ENCODE measurements at regions not wholly inside any gene's neighbourhood (a gene's known extent, or its start where the extent isn't known, plus 50 kb on each side); places are given as distances from the start of the nearest gene placed in this dataset.

DNA sequence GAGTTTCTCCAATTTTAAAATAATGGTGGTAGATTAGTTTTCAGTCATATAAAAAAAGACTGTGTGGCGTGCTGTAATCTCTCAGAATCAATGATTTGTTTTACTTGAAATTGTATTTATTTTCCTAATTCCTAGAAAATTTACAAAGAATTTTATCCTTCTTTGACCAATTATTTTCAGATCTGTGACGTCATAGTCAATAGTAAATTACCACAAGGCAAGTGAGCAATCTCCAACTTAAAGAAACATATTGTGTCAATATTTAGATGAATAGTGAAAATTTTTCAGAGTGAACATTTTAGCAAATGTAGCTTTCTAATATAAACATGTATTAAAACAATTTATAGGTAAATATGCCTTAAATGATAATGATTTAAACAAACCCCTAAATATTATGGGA lies 829.6 kb downstream of the CDY2B start:
- DNase-seq: no peak
- Histone ChIP-seq H3K9me3 (no peaks in the 10 kb centered on the region), H3K27ac (no peak overlapping the region), H3K4me1 (no peaks in the 10 kb centered on the region), H3K27me3 (no peaks in the 10 kb centered on the region), H3K36me3 (no peaks in the 10 kb centered on the region), H3K4me3 (no peak overlapping the region)
- WGBS, 2 donors: 64% methylated on average over 2 of the region's 2 CpGs; no CpG with 5 or more reads in 1 of the 2 donors
- intact Hi-C loops (cut with DNase I): no loop called here
- no peak for TF ChIP-seq POLR2A (IDR thresholded peaks at IDR 0.05)
- TF ChIP-seq, protein P1, sequence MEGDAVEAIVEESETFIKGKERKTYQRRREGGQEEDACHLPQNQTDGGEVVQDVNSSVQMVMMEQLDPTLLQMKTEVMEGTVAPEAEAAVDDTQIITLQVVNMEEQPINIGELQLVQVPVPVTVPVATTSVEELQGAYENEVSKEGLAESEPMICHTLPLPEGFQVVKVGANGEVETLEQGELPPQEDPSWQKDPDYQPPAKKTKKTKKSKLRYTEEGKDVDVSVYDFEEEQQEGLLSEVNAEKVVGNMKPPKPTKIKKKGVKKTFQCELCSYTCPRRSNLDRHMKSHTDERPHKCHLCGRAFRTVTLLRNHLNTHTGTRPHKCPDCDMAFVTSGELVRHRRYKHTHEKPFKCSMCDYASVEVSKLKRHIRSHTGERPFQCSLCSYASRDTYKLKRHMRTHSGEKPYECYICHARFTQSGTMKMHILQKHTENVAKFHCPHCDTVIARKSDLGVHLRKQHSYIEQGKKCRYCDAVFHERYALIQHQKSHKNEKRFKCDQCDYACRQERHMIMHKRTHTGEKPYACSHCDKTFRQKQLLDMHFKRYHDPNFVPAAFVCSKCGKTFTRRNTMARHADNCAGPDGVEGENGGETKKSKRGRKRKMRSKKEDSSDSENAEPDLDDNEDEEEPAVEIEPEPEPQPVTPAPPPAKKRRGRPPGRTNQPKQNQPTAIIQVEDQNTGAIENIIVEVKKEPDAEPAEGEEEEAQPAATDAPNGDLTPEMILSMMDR (IDR thresholded peaks at IDR 0.05): no peak

DNA sequence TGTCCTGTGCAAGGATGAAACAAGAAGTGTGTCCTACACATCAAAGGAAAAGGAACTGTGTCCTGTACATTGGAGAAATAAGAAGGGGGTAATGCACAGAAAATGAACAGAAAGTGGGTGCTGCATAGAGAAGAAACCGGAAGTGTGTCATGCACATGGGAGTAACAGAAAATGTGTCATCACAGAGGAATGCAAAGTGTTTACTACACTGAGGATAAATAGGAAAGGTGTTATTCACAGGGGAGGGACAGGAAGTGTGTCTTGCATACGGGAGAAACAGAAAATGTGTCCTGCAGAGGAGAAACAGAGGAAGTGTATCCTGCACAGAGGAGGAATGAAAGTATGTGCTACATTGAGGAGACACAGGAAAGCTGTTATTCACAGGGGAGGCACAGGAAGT lies 834.9 kb downstream of the CDY2B start:
- no peak overlapping the region for H3K27ac ChIP-seq
- DNase-seq: no peak
- intact Hi-C loops (cut with DNase I): no loop called here
- TF ChIP-seq, protein P1 (IDR thresholded peaks at IDR 0.05): no peak
- H3K36me3 ChIP-seq: no peaks in the 10 kb centered on the region
- no peaks in the 10 kb centered on the region for H3K9me3 ChIP-seq
- H3K4me1 ChIP-seq: no peaks in the 10 kb centered on the region
- H3K4me3 ChIP-seq: no peak overlapping the region
- H3K27me3 ChIP-seq: no peaks in the 10 kb centered on the region
- 27% methylated on average over 2 of the region's 2 CpGs; no CpG with 5 or more reads in 1 of the 2 donors for WGBS, 2 donors

DNA sequence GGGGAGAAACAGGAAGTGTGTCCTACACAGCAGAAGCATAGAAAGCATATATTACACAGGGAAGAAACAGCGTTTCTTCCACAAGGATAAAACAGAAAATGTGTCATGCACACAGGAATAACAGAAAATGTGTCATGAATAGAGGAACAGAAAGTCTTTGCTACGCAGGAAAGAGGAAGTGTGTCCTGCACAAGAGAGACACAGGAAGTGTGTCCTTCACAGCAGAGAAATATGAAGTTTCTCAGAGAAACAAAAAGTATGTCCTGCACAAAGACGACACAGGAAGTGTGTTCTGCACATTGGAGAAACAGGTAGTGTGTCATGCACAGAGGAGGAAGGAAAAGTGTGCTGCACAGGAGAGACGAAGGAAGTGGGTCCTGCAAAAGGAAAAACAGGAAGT lies 835.3 kb downstream of the CDY2B start:
- H3K36me3 ChIP-seq: no peaks in the 10 kb centered on the region
- 57% methylated on average over 4 of the region's 4 CpGs; no CpG with 5 or more reads in 1 of the 2 donors for WGBS, 2 donors
- TF ChIP-seq POLR2A (IDR thresholded peaks at IDR 0.05): no peak
- TF ChIP-seq, protein P1 (IDR thresholded peaks at IDR 0.05): no peak

DNA sequence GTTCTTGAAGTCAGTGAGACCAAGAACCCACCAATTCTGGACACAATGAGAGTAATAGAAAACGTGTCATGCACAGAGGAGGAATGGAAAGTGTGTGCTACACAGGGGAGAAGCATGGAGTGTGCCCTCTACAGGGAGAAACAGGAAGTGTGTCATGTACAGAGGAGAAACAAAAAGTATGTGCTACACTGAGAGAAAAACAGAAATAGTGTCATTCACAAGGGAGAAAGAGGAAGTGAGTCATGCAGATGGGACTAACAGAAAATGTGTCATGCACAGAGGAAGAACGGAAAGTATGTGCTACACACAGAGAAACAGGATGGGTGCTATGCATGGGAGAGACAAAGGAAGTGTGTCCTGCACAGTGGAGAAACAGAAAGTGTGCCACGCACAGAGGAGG lies 835.7 kb downstream of the CDY2B start:
- no peaks in the 10 kb centered on the region for H3K27me3 ChIP-seq
- TF ChIP-seq, protein P1 (IDR thresholded peaks at IDR 0.05): no peak
- no peak for TF ChIP-seq POLR2A (IDR thresholded peaks at IDR 0.05)
- H3K27ac ChIP-seq: no peak overlapping the region
- intact Hi-C loops (cut with DNase I): no loop called here
- no peak overlapping the region for H3K4me3 ChIP-seq
- 32% methylated on average over 3 of the region's 3 CpGs; no CpG with 5 or more reads in 1 of the 2 donors for WGBS, 2 donors
- H3K4me1 ChIP-seq: no peaks in the 10 kb centered on the region
- H3K36me3 ChIP-seq: no peaks in the 10 kb centered on the region
- H3K9me3 ChIP-seq: no peaks in the 10 kb centered on the region
- DNase-seq: no peak

More for the DNA sequence above, 835.3 kb downstream of the CDY2B start:
- Histone ChIP-seq H3K4me1 (no peaks in the 10 kb centered on the region), H3K9me3 (no peaks in the 10 kb centered on the region), H3K27ac (no peak overlapping the region), H3K4me3 (no peak overlapping the region), H3K27me3 (no peaks in the 10 kb centered on the region)
- intact Hi-C loops (cut with DNase I): no loop called here
- DNase-seq: no peak

DNA sequence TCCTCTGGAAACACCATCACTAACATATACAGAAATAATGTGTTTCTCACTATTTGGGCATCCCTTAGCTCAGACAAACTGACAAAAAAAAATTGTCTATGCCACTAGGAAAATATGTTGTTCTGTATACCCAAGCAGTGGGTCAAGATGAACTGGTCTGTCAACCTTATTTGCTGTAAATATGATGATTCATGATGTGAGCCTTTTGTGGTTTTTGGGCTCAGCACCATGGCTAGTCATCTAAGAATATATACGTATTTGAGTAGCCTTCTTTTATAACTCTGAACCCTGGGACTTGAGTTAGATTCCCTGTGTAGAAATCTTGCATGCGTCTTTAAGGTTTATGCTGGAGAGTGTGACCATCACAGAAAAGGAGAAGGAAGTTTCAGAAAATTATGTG lies 841.6 kb downstream of the CDY2B start:
- 86% methylated on average over 2 of the region's 2 CpGs; no CpG with 5 or more reads in 1 of the 2 donors for WGBS, 2 donors
- intact Hi-C loops (cut with DNase I): no loop called here
- no peaks in the 10 kb centered on the region for H3K9me3 ChIP-seq
- DNase-seq: no peak
- H3K4me1 ChIP-seq: no peaks in the 10 kb centered on the region
- H3K36me3 ChIP-seq: no peaks in the 10 kb centered on the region
- H3K27me3 ChIP-seq: no peaks in the 10 kb centered on the region
- TF ChIP-seq POLR2A (IDR thresholded peaks at IDR 0.05): no peak
- TF ChIP-seq, protein P1 (IDR thresholded peaks at IDR 0.05): no peak
- H3K4me3 ChIP-seq: no peak overlapping the region
- no peak overlapping the region for H3K27ac ChIP-seq
